Colonic mucosa (tissue), 4 donors: ENCODE measurements at regions not wholly inside any gene's neighbourhood (a gene's known extent, or its start where the extent isn't known, plus 50 kb on each side); places are given as distances from the start of the nearest gene placed in this dataset.

Experiments used
- DNase-seq: peaks from one replicate; pipeline ENCODE4 v3.0.0-alpha.2; 2020
- H3K27ac ChIP-seq: fragments of 200-600 bp; one replicate; pipeline ENCODE4 v1.8.0; 2021
- H3K27me3 ChIP-seq: fragments of 200-600 bp; one replicate; pipeline ENCODE4 v1.8.0; 2021
- H3K36me3 ChIP-seq: fragments of 200-600 bp; one replicate; pipeline ENCODE4 v1.8.0; 2021
- H3K4me1 ChIP-seq: fragments of 200-600 bp; one replicate; pipeline ENCODE4 v1.8.0; 2021; ENCODE audit warnings: mild to moderate bottlenecking
- H3K4me3 ChIP-seq: fragments of 200-600 bp; one replicate; pipeline ENCODE4 v1.8.0; 2021
- H3K9ac ChIP-seq, 2 donors: one replicate each; pipeline ENCODE4 v1.7.0; 2013; ENCODE audit warnings: control low read depth in 2 of 2, low read depth in 2 of 2, low read length in 2 of 2
- H3K9me3 ChIP-seq: fragments of 200-600 bp; one replicate; pipeline ENCODE4 v1.8.0; 2021
- CTCF ChIP-seq: fragments of 200-600 bp; IDR thresholded peaks from one replicate; pipeline ENCODE4 v1.8.0; 2022; ENCODE audit warnings: antibody characterized with exemption, mild to moderate bottlenecking
- intact Hi-C: fragments of 100-400 bp; cut with DNase I; formaldehyde crosslinking; loops from one replicate; pipeline ENCODE4 v1.14.1; 2022
- donor health status: healthy.
- donor health status: DM: no; HTN: no; CAD: no.
- donor health status: DM: no; HTN: no; CAD: no.

DNA sequence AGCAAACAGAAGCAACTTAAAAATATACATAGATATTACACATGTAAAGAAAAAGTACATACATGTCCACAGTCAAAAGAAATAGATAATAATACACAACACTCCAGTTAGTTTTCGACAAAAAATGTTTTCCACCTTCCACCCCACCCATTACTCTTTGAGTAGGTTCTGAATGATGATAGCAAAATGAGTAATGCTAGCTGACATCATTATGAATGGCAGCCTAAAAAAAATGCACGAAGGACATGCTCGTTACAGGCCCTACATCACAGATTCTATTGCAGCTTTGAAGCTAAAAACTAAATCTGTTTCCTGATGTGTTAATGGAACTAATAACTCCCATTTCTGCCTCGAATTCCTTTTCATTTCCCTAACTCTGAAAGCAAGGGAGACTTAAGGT, 578.7 kb upstream of the NETO1 start:
- no peaks in the 10 kb centered on the region for H3K36me3 ChIP-seq
- DNase-seq = no peak
- TF ChIP-seq CTCF = no peak
- H3K4me3 ChIP-seq = no peak overlapping the region
- H3K27me3 ChIP-seq = no peaks in the 10 kb centered on the region
- intact Hi-C loops = no loop called here
- no peaks in the 10 kb centered on the region for H3K9me3 ChIP-seq
- no peak overlapping the region for H3K27ac ChIP-seq
- H3K9ac ChIP-seq = no peak overlapping the region
- H3K4me1 ChIP-seq = no peaks in the 10 kb centered on the region

GRCh38 chr18:73431620-73432019, 563.8 kb upstream of the NETO1 start:
- Histone ChIP-seq H3K27ac (no peak overlapping the region), H3K9ac (no peak overlapping the region), H3K4me1 (no peaks in the 10 kb centered on the region), H3K36me3 (no peaks in the 10 kb centered on the region), H3K27me3 (no peaks in the 10 kb centered on the region), H3K4me3 (no peak overlapping the region), H3K9me3 (no peaks in the 10 kb centered on the region)
- DNase-seq = no peak
- intact Hi-C loops = no loop called here
- TF ChIP-seq CTCF = no peak

GRCh38 chr18:73421010-73421409, 553.2 kb upstream of the NETO1 start:
- intact Hi-C loops = no loop called here
- H3K9ac ChIP-seq = no peak overlapping the region
- no peaks in the 10 kb centered on the region for H3K4me1 ChIP-seq
- no peak overlapping the region for H3K4me3 ChIP-seq
- H3K36me3 ChIP-seq = no peaks in the 10 kb centered on the region
- no peaks in the 10 kb centered on the region for H3K27me3 ChIP-seq
- no peak overlapping the region for H3K27ac ChIP-seq
- no peaks in the 10 kb centered on the region for H3K9me3 ChIP-seq
- TF ChIP-seq CTCF = no peak
- DNase-seq = no peak

- no peak overlapping the region for H3K9ac ChIP-seq
- H3K27ac ChIP-seq = no peak overlapping the region
- intact Hi-C loops = no loop called here
- no peaks in the 10 kb centered on the region for H3K4me1 ChIP-seq
- H3K9me3 ChIP-seq = no peaks in the 10 kb centered on the region
- no peak for TF ChIP-seq CTCF
- no peak overlapping the region for H3K4me3 ChIP-seq
- DNase-seq = no peak
- no peaks in the 10 kb centered on the region for H3K27me3 ChIP-seq
- no peaks in the 10 kb centered on the region for H3K36me3 ChIP-seq
These were observed 551.7 kb upstream of the NETO1 start for GRCh38 chr18:73419531-73419930.

GRCh38 chr18:73414598-73414997, 546.8 kb upstream of the NETO1 start:
- H3K9ac ChIP-seq = no peak overlapping the region
- no peaks in the 10 kb centered on the region for H3K27me3 ChIP-seq
- intact Hi-C loops = no loop called here
- DNase-seq = no peak
- no peak overlapping the region for H3K27ac ChIP-seq
- no peak overlapping the region for H3K4me3 ChIP-seq
- no peaks in the 10 kb centered on the region for H3K9me3 ChIP-seq
- no peaks in the 10 kb centered on the region for H3K4me1 ChIP-seq
- TF ChIP-seq CTCF = no peak
- H3K36me3 ChIP-seq = no peaks in the 10 kb centered on the region

- intact Hi-C loops = no loop called here
- no peaks in the 10 kb centered on the region for H3K9me3 ChIP-seq
- H3K4me1 ChIP-seq = no peaks in the 10 kb centered on the region
- no peak for DNase-seq
- H3K4me3 ChIP-seq = no peak overlapping the region
- H3K27me3 ChIP-seq = no peaks in the 10 kb centered on the region
- no peak overlapping the region for H3K9ac ChIP-seq
- H3K27ac ChIP-seq = no peak overlapping the region
- H3K36me3 ChIP-seq = no peaks in the 10 kb centered on the region
- no peak for TF ChIP-seq CTCF
These were observed 546.3 kb upstream of the NETO1 start for GRCh38 chr18:73414069-73414468.
